ENCODE measurements at regions not wholly inside any gene's neighbourhood (a gene's known extent, or its start where the extent isn't known, plus 50 kb on each side); places are given as distances from the start of the nearest gene placed in this dataset.

DNA sequence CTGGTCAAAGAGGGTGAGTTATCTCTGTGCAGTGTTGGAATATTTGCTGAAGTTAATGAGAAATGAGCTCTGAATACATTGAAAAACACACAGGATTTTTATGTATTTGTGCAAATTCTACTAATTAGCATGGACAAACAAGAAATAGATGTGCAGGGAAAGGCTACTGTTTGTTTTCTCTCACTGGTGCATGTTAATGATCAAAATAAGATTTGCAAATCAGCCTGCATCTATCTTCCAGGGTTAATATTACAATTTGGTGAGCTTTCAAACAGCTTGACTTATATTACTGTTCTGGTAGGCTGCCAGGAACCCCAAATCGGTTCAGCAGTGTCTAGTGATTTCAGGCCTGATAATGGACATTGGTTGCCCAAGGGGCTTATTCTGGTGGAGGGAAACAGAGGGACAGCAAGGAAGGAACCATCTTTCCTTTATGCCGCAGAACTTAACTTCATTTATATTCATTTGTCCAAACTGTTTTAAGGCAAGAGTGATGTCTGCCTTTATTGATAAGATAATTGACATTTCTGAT lies 93.8 kb upstream of the REG3A start:
- no peaks in the 10 kb centered on the region for H3K36me3 ChIP-seq
- H3K4me1 ChIP-seq, result no peaks in the 10 kb centered on the region
- no peaks in the 10 kb centered on the region for H3K9me3 ChIP-seq
- H3K27ac ChIP-seq, result no peak overlapping the region
- peaks cover 0 to 4% of the 10 kb centered on the region in 2 donors for H3K27me3 ChIP-seq
- intact Hi-C loops (cut with DNase I; ENCODE audit: low total_unique reads), result no loop called here
- TF ChIP-seq CTCF (IDR thresholded peaks at IDR 0.05) (no peak), POLR2A (IDR thresholded peaks at IDR 0.05) (no peak)
- no peak overlapping the region for H3K4me3 ChIP-seq
- DNase-seq, result no peak

- Histone ChIP-seq H3K27me3 (peaks cover 0 to 4% of the 10 kb centered on the region in 2 donors), H3K9me3 (no peaks in the 10 kb centered on the region), H3K36me3 (no peaks in the 10 kb centered on the region), H3K27ac (no peak overlapping the region), H3K4me3 (no peak overlapping the region), H3K4me1 (no peaks in the 10 kb centered on the region)
- TF ChIP-seq CTCF (IDR thresholded peaks at IDR 0.05), result no peak
- no peak for TF ChIP-seq POLR2A (IDR thresholded peaks at IDR 0.05)
- DNase-seq, result no peak
- intact Hi-C loops (cut with DNase I; ENCODE audit: low total_unique reads), result no loop called here
Observed at GRCh38 chr2:79250656-79251055, 91.1 kb upstream of the REG3A start.

- Histone ChIP-seq H3K4me3 (no peak overlapping the region), H3K36me3 (no peaks in the 10 kb centered on the region), H3K27me3 (peaks cover 0 to 4% of the 10 kb centered on the region in 2 donors), H3K27ac (no peak overlapping the region), H3K4me1 (no peaks in the 10 kb centered on the region), H3K9me3 (no peaks in the 10 kb centered on the region)
- no peak for DNase-seq
- intact Hi-C loops (cut with DNase I; ENCODE audit: low total_unique reads), result no loop called here
- TF ChIP-seq POLR2A (IDR thresholded peaks at IDR 0.05) (no peak), CTCF (IDR thresholded peaks at IDR 0.05) (no peak)
Observed at GRCh38 chr2:79248776-79249175, 89.2 kb upstream of the REG3A start.

DNA sequence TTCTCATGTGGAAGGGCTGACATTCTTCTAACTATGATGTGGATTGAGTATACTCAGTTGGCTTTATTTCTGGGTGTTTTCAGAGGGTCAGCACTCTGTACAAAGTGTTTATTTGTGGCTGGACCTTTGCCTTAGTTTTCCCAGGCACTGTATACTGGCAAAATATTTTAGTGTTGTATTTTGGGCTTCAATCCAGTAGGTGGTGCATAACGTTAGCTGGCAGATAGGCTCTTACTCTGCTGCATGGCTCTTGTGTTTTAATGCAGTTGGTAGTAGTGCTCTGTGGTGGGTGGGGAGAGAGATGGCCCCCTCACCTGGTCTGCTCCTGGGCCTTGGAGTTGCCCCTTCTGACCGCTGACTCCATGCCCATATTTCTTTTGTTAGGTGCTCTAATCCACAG lies 75.6 kb upstream of the REG3A start:
- Histone ChIP-seq H3K4me1 (no peaks in the 10 kb centered on the region), H3K9me3 (no peaks in the 10 kb centered on the region), H3K27me3 (no peaks in the 10 kb centered on the region), H3K36me3 (no peaks in the 10 kb centered on the region), H3K27ac (no peak overlapping the region), H3K4me3 (no peak overlapping the region)
- intact Hi-C loops (cut with DNase I; ENCODE audit: low total_unique reads), result no loop called here
- no peak for DNase-seq
- TF ChIP-seq POLR2A (IDR thresholded peaks at IDR 0.05), result no peak
- no peak for TF ChIP-seq CTCF (IDR thresholded peaks at IDR 0.05)

GRCh38 chr2:79223539-79223938 lies 64.0 kb upstream of the REG3A start:
- H3K4me3 ChIP-seq, result no peak overlapping the region
- TF ChIP-seq POLR2A (IDR thresholded peaks at IDR 0.05) (no peak), CTCF (IDR thresholded peaks at IDR 0.05) (no peak)
- intact Hi-C loops (cut with DNase I; ENCODE audit: low total_unique reads), result no loop called here

More at GRCh38 chr2:79223539-79223938, 64.0 kb upstream of the REG3A start:
- no peaks in the 10 kb centered on the region for H3K36me3 ChIP-seq
- no peaks in the 10 kb centered on the region for H3K27me3 ChIP-seq
- DNase-seq, result no peak
- no peaks in the 10 kb centered on the region for H3K4me1 ChIP-seq
- H3K9me3 ChIP-seq, result no peaks in the 10 kb centered on the region
- H3K27ac ChIP-seq, result no peak overlapping the region
